ENCODE measurements at regions not wholly inside any gene's neighbourhood (a gene's known extent, or its start where the extent isn't known, plus 50 kb on each side); places are given as distances from the start of the nearest gene placed in this dataset.

GRCh38 chr14:55864890-55865655, 253.1 kb upstream of the PELI2 start:
- Histone ChIP-seq H3K36me3 (ENCODE audit: insufficient read depth) (peaks cover 19% of the 10 kb centered on the region; the same call in 1 of the 2 replicates), H3K79me2 (replicated peaks; ENCODE audit: insufficient read depth) (no peaks in the 10 kb centered on the region), H3K4me2 (no peak overlapping the region), H4K20me1 (replicated peaks; ENCODE audit: insufficient read depth) (no peaks in the 10 kb centered on the region), H3K4me1 (ENCODE audit: insufficient read depth) (no peaks in the 10 kb centered on the region), H3K9me2 (ENCODE audit: insufficient read depth) (no peaks in the 10 kb centered on the region; the same call in 1 of the 2 replicates), H3F3A (replicated peaks; ENCODE audit: low read depth) (no peaks in the 10 kb centered on the region), H2AFZ (peak overlapping the region; percentile 93), H3K27me3 (ENCODE audit: insufficient read depth) (peaks cover 3% of the 10 kb centered on the region; the same call in 1 of the 2 replicates), H3K27ac (ENCODE audit: low read depth) (no peak overlapping the region), H3K4me3 (no peak overlapping the region)
- H3K27ac Mint-ChIP-seq, result no peak overlapping the region
- DNase-seq (ENCODE audit: low spot score) (peak; percentile 81), ATAC-seq (peak; percentile 98)
- peaks cover 41% of the 10 kb centered on the region for H3K36me3 Mint-ChIP-seq (ENCODE audit: low read depth)
- no peak overlapping the region for H3K4me3 Mint-ChIP-seq
- peaks cover 3% of the 10 kb centered on the region for H3K27me3 Mint-ChIP-seq (ENCODE audit: insufficient read depth, low read depth, poor library complexity)
- TF ChIP-seq, protein P1, sequence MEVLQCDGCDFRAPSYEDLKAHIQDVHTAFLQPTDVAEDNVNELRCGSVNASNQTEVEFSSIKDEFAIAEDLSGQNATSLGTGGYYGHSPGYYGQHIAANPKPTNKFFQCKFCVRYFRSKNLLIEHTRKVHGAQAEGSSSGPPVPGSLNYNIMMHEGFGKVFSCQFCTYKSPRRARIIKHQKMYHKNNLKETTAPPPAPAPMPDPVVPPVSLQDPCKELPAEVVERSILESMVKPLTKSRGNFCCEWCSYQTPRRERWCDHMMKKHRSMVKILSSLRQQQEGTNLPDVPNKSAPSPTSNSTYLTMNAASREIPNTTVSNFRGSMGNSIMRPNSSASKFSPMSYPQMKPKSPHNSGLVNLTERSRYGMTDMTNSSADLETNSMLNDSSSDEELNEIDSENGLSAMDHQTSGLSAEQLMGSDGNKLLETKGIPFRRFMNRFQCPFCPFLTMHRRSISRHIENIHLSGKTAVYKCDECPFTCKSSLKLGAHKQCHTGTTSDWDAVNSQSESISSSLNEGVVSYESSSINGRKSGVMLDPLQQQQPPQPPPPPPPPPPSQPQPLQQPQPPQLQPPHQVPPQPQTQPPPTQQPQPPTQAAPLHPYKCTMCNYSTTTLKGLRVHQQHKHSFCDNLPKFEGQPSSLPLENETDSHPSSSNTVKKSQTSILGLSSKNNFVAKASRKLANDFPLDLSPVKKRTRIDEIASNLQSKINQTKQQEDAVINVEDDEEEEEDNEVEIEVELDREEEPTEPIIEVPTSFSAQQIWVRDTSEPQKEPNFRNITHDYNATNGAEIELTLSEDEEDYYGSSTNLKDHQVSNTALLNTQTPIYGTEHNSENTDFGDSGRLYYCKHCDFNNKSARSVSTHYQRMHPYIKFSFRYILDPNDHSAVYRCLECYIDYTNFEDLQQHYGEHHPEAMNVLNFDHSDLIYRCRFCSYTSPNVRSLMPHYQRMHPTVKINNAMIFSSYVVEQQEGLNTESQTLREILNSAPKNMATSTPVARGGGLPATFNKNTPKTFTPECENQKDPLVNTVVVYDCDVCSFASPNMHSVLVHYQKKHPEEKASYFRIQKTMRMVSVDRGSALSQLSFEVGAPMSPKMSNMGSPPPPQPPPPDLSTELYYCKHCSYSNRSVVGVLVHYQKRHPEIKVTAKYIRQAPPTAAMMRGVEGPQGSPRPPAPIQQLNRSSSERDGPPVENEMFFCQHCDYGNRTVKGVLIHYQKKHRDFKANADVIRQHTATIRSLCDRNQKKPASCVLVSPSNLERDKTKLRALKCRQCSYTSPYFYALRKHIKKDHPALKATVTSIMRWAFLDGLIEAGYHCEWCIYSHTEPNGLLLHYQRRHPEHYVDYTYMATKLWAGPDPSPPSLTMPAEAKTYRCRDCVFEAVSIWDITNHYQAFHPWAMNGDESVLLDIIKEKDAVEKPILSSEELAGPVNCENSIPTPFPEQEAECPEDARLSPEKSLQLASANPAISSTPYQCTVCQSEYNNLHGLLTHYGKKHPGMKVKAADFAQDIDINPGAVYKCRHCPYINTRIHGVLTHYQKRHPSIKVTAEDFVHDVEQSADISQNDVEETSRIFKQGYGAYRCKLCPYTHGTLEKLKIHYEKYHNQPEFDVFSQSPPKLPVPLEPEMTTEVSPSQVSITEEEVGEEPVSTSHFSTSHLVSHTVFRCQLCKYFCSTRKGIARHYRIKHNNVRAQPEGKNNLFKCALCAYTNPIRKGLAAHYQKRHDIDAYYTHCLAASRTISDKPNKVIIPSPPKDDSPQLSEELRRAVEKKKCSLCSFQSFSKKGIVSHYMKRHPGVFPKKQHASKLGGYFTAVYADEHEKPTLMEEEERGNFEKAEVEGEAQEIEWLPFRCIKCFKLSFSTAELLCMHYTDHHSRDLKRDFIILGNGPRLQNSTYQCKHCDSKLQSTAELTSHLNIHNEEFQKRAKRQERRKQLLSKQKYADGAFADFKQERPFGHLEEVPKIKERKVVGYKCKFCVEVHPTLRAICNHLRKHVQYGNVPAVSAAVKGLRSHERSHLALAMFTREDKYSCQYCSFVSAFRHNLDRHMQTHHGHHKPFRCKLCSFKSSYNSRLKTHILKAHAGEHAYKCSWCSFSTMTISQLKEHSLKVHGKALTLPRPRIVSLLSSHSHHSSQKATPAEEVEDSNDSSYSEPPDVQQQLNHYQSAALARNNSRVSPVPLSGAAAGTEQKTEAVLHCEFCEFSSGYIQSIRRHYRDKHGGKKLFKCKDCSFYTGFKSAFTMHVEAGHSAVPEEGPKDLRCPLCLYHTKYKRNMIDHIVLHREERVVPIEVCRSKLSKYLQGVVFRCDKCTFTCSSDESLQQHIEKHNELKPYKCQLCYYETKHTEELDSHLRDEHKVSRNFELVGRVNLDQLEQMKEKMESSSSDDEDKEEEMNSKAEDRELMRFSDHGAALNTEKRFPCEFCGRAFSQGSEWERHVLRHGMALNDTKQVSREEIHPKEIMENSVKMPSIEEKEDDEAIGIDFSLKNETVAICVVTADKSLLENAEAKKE (CRISPR knock-in tag; IDR thresholded peaks at IDR 0.05), result no peak
- TF ChIP-seq, protein P2, sequence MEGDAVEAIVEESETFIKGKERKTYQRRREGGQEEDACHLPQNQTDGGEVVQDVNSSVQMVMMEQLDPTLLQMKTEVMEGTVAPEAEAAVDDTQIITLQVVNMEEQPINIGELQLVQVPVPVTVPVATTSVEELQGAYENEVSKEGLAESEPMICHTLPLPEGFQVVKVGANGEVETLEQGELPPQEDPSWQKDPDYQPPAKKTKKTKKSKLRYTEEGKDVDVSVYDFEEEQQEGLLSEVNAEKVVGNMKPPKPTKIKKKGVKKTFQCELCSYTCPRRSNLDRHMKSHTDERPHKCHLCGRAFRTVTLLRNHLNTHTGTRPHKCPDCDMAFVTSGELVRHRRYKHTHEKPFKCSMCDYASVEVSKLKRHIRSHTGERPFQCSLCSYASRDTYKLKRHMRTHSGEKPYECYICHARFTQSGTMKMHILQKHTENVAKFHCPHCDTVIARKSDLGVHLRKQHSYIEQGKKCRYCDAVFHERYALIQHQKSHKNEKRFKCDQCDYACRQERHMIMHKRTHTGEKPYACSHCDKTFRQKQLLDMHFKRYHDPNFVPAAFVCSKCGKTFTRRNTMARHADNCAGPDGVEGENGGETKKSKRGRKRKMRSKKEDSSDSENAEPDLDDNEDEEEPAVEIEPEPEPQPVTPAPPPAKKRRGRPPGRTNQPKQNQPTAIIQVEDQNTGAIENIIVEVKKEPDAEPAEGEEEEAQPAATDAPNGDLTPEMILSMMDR (conservative IDR thresholded peaks at IDR 0.05; ENCODE audit: low read depth in 2 of 2), result peak; percentile 66 to 80
- no peaks in the 10 kb centered on the region; the same call in 2 of the 3 replicates for H3K4me1 Mint-ChIP-seq
- H3K9me3 Mint-ChIP-seq, result peaks cover 45% of the 10 kb centered on the region

Data from GM23338 (cell line).